ENCODE measurements at regions not wholly inside any gene's neighbourhood (a gene's known extent, or its start where the extent isn't known, plus 50 kb on each side); places are given as distances from the start of the nearest gene placed in this dataset.

DNA sequence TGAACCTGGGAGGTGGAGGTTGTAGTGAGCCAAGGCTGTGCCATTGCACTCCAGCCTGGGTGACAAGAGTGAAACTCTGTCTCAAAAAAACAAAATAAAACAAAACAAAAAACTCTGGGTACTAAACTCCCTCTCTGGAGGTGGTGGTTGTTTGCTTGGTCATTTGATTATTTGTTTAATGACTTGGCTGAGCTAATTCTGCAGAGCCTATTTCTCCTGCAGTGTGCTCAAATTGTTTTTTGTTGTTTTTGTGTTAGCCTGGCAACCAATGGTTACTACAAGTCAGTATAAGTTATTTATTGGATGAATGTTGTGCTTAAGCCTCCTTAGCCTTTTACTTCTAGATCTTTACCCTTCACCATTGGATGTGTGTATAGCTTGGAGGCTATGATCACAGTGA is 387.5 kb downstream of the ADCYAP1 start:
- TF ChIP-seq, protein P1, sequence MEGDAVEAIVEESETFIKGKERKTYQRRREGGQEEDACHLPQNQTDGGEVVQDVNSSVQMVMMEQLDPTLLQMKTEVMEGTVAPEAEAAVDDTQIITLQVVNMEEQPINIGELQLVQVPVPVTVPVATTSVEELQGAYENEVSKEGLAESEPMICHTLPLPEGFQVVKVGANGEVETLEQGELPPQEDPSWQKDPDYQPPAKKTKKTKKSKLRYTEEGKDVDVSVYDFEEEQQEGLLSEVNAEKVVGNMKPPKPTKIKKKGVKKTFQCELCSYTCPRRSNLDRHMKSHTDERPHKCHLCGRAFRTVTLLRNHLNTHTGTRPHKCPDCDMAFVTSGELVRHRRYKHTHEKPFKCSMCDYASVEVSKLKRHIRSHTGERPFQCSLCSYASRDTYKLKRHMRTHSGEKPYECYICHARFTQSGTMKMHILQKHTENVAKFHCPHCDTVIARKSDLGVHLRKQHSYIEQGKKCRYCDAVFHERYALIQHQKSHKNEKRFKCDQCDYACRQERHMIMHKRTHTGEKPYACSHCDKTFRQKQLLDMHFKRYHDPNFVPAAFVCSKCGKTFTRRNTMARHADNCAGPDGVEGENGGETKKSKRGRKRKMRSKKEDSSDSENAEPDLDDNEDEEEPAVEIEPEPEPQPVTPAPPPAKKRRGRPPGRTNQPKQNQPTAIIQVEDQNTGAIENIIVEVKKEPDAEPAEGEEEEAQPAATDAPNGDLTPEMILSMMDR (IDR thresholded peaks at IDR 0.05): no peak
- Histone ChIP-seq H3K36me3 (no peaks in the 10 kb centered on the region), H3K4me1 (no peaks in the 10 kb centered on the region), H3K27ac (no peak overlapping the region), H3K27me3 (no peaks in the 10 kb centered on the region), H3K9me3 (no peaks in the 10 kb centered on the region), H3K4me3 (no peak overlapping the region)
- intact Hi-C loops (cut with DNase I): no loop called here
- DNase-seq (ENCODE audit: low spot score in 2 of 2): no peak

DNA sequence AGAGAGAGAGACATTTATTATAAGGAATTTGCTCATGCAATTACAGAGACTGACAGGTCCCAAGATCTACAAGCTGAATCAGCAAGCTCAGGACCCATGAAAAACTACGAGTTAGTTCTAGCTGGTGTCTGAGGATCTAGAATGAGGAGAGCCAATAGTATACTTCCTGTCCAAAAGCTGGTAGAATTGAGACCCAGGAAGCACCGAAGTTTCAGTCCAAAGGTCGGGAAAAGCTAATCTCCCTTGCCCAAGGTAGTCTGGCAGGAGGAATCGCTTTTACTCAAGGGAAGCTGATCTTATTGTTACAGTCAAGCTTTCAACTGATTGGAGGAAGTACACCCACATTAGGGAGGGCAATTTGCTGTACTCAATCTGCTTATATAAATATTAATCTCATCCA is 389.6 kb downstream of the ADCYAP1 start:
- Histone ChIP-seq H3K9me3 (peaks cover 0 to 2% of the 10 kb centered on the region in 2 donors), H3K4me3 (no peak overlapping the region), H3K4me1 (no peaks in the 10 kb centered on the region), H3K27ac (no peak overlapping the region), H3K27me3 (no peaks in the 10 kb centered on the region), H3K36me3 (no peaks in the 10 kb centered on the region)
- TF ChIP-seq, protein P1 (IDR thresholded peaks at IDR 0.05): no peak
- no peak for DNase-seq (ENCODE audit: low spot score in 2 of 2)
- intact Hi-C loops (cut with DNase I): no loop called here

DNA sequence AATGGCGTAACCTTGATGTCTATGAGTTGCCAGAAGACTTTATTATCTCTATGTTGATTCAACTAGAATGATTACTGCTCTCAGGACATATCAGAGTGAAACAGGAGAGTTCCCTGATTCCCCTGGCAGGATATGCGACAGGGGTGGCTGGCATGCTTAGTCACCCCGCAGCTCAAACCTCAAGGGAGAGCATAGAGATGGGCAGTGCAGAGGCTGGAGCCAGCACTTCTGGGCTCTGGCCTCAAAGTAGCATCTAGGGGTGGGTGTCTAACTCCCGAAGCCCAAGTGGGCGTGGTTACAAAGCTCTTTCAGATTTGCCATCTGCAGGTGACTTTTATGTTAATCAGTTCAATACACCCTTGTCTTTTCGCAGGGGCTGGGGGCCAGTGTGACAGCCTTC is 391.6 kb downstream of the ADCYAP1 start:
- H3K36me3 ChIP-seq: no peaks in the 10 kb centered on the region
- no peaks in the 10 kb centered on the region for H3K4me1 ChIP-seq
- DNase-seq (ENCODE audit: low spot score in 2 of 2): no peak
- H3K4me3 ChIP-seq: no peak overlapping the region
- H3K27me3 ChIP-seq: no peaks in the 10 kb centered on the region
- TF ChIP-seq, protein P1 (IDR thresholded peaks at IDR 0.05): no peak
- intact Hi-C loops (cut with DNase I): no loop called here
- peaks cover 0 to 2% of the 10 kb centered on the region in 2 donors for H3K9me3 ChIP-seq
- no peak overlapping the region for H3K27ac ChIP-seq

DNA sequence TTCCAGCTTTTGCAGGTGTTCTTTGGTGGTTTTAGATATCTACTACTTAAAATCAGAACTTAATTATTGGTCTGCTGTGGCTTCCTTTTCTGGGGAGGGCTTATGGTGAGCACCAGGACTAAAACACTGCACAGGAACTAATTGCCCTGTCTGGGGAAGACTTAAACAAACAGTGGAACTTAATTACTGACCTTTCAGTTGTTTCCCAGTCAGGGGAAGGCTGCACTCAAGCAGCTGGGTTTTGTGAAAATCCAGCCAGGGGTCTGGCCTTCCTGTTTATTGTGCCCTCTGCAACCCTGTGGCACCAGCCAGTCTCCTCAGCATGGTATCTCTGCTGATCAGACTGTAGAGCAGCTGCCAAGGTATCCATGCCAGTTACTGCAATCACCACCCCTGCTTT is 398.2 kb downstream of the ADCYAP1 start:
- H3K27me3 ChIP-seq: no peaks in the 10 kb centered on the region
- no peaks in the 10 kb centered on the region for H3K36me3 ChIP-seq
- intact Hi-C loops (cut with DNase I): no loop called here
- DNase-seq (ENCODE audit: low spot score in 2 of 2): no peak
- H3K4me3 ChIP-seq: no peak overlapping the region
- H3K27ac ChIP-seq: no peak overlapping the region
- H3K4me1 ChIP-seq: no peaks in the 10 kb centered on the region
- TF ChIP-seq, protein P1 (IDR thresholded peaks at IDR 0.05): no peak
- H3K9me3 ChIP-seq: peaks cover 0 to under 1% of the 10 kb centered on the region in 2 donors

DNA sequence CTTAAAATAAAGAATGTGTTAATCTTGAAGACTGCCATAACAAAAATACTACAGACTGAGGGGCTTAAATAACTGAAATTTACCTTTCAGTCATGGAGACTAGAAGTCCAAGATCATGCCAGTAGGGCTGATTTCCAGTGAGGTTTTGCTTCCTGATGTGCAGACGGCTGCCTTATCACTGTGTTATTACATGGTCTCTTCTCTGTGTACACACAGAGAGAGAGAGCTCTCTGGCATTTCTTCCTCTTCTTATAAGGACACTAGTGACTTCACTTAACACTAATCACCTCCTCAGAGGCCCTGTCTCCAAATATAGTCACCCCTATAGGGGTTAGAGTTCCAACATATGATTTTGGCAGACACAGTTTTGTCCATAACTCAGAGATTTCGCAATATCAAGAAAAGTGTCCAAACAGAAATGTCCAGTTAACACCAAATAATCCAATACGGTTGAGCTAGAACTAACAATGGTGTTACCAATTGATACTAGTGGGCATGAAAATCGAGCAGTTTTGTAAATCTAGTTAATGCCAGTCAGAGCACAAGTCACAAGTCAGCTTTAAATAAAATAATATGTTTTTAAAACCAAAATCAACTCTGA is 399.8 kb downstream of the ADCYAP1 start:
- DNase-seq (ENCODE audit: low spot score in 2 of 2): no peak
- H3K4me3 ChIP-seq: no peak overlapping the region
- H3K27ac ChIP-seq: no peak overlapping the region
- no peaks in the 10 kb centered on the region for H3K9me3 ChIP-seq
- H3K27me3 ChIP-seq: no peaks in the 10 kb centered on the region
- intact Hi-C loops (cut with DNase I): no loop called here
- H3K36me3 ChIP-seq: no peaks in the 10 kb centered on the region
- H3K4me1 ChIP-seq: no peaks in the 10 kb centered on the region
- TF ChIP-seq, protein P1 (IDR thresholded peaks at IDR 0.05): no peak

DNA sequence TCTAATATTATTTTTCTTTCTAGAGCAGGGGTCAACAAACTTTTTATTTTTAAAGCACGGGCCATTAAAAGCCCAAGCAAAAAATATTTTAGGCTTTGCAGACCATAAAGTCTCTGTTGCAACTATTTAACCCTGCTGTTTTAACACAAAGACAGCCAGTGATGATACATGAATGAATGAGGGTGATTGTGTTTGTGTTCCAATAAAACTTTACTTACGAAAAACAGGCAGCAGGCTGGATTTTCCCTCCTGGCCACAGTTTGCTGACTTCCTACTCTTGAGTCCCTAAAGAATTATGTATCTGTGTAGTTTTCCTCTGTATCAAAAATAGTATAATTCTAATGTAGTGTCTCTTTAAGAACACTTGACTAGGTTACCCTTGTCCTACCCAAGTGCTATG is 402.0 kb downstream of the ADCYAP1 start:
- TF ChIP-seq, protein P1 (IDR thresholded peaks at IDR 0.05): no peak
- no peaks in the 10 kb centered on the region for H3K27me3 ChIP-seq
- H3K4me1 ChIP-seq: no peaks in the 10 kb centered on the region
- no peak overlapping the region for H3K27ac ChIP-seq
- H3K9me3 ChIP-seq: no peaks in the 10 kb centered on the region
- no peak overlapping the region for H3K4me3 ChIP-seq
- H3K36me3 ChIP-seq: no peaks in the 10 kb centered on the region
- no peak for DNase-seq (ENCODE audit: low spot score in 2 of 2)
- intact Hi-C loops (cut with DNase I): no loop called here

Measured in ascending aorta (tissue), 2 donors.